Gastrocnemius medialis (tissue), 4 donors: ENCODE measurements at regions not wholly inside any gene's neighbourhood (a gene's known extent, or its start where the extent isn't known, plus 50 kb on each side); places are given as distances from the start of the nearest gene placed in this dataset.

Source experiments
- CTCF ChIP-seq, 5 experiments: fragments of 450-650 bp in 3 of 5; fragments of 200-600 bp in 2 of 5; sonication (generic) in 2 of 5; IDR thresholded peaks in 4 of 5; conservative IDR thresholded peaks in 1 of 5; 1 replicate in 4 of 5; 2 replicates in 1 of 5; pipeline ENCODE4 v1.5.1; 2016 to 2019; ENCODE audit warnings: antibody characterized with exemption in 5 of 5, mild to moderate bottlenecking in 3 of 5, moderate library complexity in 3 of 5
- POLR2A ChIP-seq, 2 donors: fragments of 450-650 bp; IDR thresholded peaks; one replicate each; pipeline ENCODE4 v1.6.1; 2017; ENCODE audit warnings: antibody characterized with exemption in 2 of 2, mild to moderate bottlenecking in 2 of 2, moderate library complexity in 2 of 2

- TF ChIP-seq CTCF (IDR thresholded peaks at IDR 0.05 in 4 of 5, conservative IDR thresholded peaks at IDR 0.05 in 1 of 5), result no peak
- no peak for TF ChIP-seq POLR2A (IDR thresholded peaks at IDR 0.05)
Measured at GRCh38 chr1:71307451-71307850, 226.6 kb upstream of the ZRANB2 start.
